GM23338 (cell line): ENCODE measurements at regions not wholly inside any gene's neighbourhood (a gene's known extent, or its start where the extent isn't known, plus 50 kb on each side); places are given as distances from the start of the nearest gene placed in this dataset.

ENCODE experiments used
- ATAC-seq: fragments of 200-7000 bp; cut with Tn5 transposase; 3 replicates; pipeline ENCODE4 v1.9.1; 2020
- DNase-seq: peaks from one replicate; pipeline ENCODE4 v3.0.0-alpha.2; 2015; ENCODE audit warnings: low spot score
- H2AFZ ChIP-seq: fragments of 200-600 bp; sonication (generic); 2 replicates; pipeline ENCODE4 v1.8.0; 2016; ENCODE audit warnings: antibody characterized with exemption, mild to moderate bottlenecking, moderate library complexity
- H3F3A ChIP-seq: fragments of 200-600 bp; sonication (generic); replicated peaks from 2 replicates; pipeline ENCODE4 v1.8.0; 2017; ENCODE audit warnings: antibody characterized with exemption, mixed run types, low read depth
- H3K27ac ChIP-seq: fragments of 200-600 bp; sonication (generic); 2 replicates; pipeline ENCODE4 v1.6.1; 2016; ENCODE audit warnings: low read depth
- H3K27me3 ChIP-seq: fragments of 200-600 bp; sonication (generic); 2 replicates; pipeline ENCODE4 v1.8.0; 2016; ENCODE audit warnings: mild to moderate bottlenecking, mixed run types, moderate library complexity; ENCODE audit not compliant: insufficient read depth
- H3K36me3 ChIP-seq: fragments of 200-600 bp; sonication (generic); 2 replicates; pipeline ENCODE4 v1.8.0; 2016; ENCODE audit warnings: mild to moderate bottlenecking; ENCODE audit not compliant: insufficient read depth
- H3K4me1 ChIP-seq: fragments of 200-600 bp; sonication (generic); 2 replicates; pipeline ENCODE4 v1.8.0; 2016; ENCODE audit warnings: mild to moderate bottlenecking, moderate library complexity; ENCODE audit not compliant: insufficient read depth
- H3K4me2 ChIP-seq: fragments of 200-600 bp; sonication (generic); 2 replicates; pipeline ENCODE4 v1.7.1; 2017; ENCODE audit warnings: mixed run types
- H3K4me3 ChIP-seq: fragments of 200-600 bp; sonication (generic); 2 replicates; pipeline ENCODE4 v1.6.1; 2016; ENCODE audit warnings: mixed run types
- H3K79me2 ChIP-seq: fragments of 200-600 bp; sonication (generic); replicated peaks from 2 replicates; pipeline ENCODE4 v1.8.0; 2017; ENCODE audit warnings: mild to moderate bottlenecking; ENCODE audit not compliant: insufficient read depth
- H3K9me2 ChIP-seq: fragments of 200-600 bp; sonication (generic); 2 replicates; pipeline ENCODE4 v1.8.0; 2017; ENCODE audit not compliant: insufficient read depth
- H4K20me1 ChIP-seq: fragments of 200-600 bp; sonication (generic); replicated peaks from 2 replicates; pipeline ENCODE4 v1.8.0; 2017; ENCODE audit warnings: mild to moderate bottlenecking; ENCODE audit not compliant: insufficient read depth
- H3K27ac Mint-ChIP-seq: 2 replicates; pipeline ENCODE4 v1.8.0; 2020; ENCODE audit warnings: inconsistent platforms, mild to moderate bottlenecking, moderate library complexity, mixed read lengths
- H3K27me3 Mint-ChIP-seq: 3 replicates; pipeline ENCODE4 v1.8.0; 2022; ENCODE audit warnings: low read depth, mild to moderate bottlenecking, moderate library complexity, mixed read lengths, inconsistent platforms; ENCODE audit not compliant: insufficient read depth, poor library complexity
- H3K36me3 Mint-ChIP-seq: 3 replicates; pipeline ENCODE4 v1.8.0; 2021; ENCODE audit warnings: low read depth, mild to moderate bottlenecking, inconsistent platforms, moderate library complexity, mixed read lengths
- H3K4me1 Mint-ChIP-seq: 3 replicates; pipeline ENCODE4 v1.8.0; 2020; ENCODE audit warnings: mild to moderate bottlenecking, inconsistent platforms, mixed read lengths
- H3K4me3 Mint-ChIP-seq: 3 replicates; pipeline ENCODE4 v1.8.0; 2021; ENCODE audit warnings: moderate library complexity, mild to moderate bottlenecking, inconsistent platforms, mixed read lengths
- H3K9me3 Mint-ChIP-seq: 3 replicates; pipeline ENCODE4 v1.8.0; 2020; ENCODE audit warnings: moderate library complexity, mild to moderate bottlenecking, inconsistent platforms, mixed read lengths
- EZH2phosphoT487 ChIP-seq: fragments of 200-600 bp; sonication (generic); IDR thresholded peaks from one replicate; pipeline ENCODE4 v1.8.1; 2018; ENCODE audit warnings: antibody characterized with exemption; ENCODE audit not compliant: unreplicated experiment
- POLR2AphosphoS5 ChIP-seq: IDR thresholded peaks from 2 replicates; pipeline ENCODE4 v1.6.1; 2016; ENCODE audit warnings: antibody characterized with exemption, low read depth
- STAT1 ChIP-seq: IDR thresholded peaks from one replicate; pipeline ENCODE4 v1.6.1; 2016; ENCODE audit warnings: antibody characterized with exemption; ENCODE audit not compliant: unreplicated experiment
- TF ChIP-seq, protein P1 (sequence below): fragments of 250-450 bp; sonication (Bioruptor Pico); IDR thresholded peaks from 2 replicates; pipeline ENCODE4 v1.5.0; 2020; ENCODE audit warnings: mild to moderate bottlenecking, moderate library complexity
- TF ChIP-seq, protein P2 (sequence below), 2 experiments: fragments of 200-600 bp in 1 of 2; sonication (generic) in 1 of 2; conservative IDR thresholded peaks; 2 replicates each; pipeline versions ENCODE4 v1.5.1 to v1.6.1; 2016 to 2017; ENCODE audit warnings: antibody characterized with exemption in 2 of 2, low read depth in 2 of 2, mild to moderate bottlenecking in 2 of 2, moderate library complexity in 1 of 2
- TF ChIP-seq, protein P3 (sequence below): IDR thresholded peaks from 2 replicates; pipeline ENCODE4 v1.6.1; 2016; ENCODE audit warnings: antibody characterized with exemption

DNA sequence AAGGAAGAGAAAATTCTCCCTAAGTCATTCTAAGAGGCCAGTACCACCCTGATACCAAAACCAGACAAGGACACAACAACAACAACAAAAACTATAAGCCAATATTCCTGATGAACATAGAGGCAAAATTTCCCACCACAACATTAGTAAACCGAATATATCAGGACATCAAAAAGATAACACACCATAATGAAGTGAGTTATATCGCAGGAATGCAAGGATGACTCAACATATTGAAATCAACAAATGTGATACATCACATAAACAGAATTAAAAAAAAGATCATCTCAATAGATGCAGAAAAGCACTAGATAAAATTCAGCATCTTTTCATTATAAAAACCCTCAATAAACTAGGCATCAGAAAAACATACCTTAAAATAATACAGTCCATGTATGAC lies 1844.4 kb upstream of the PCDH10 start (continued):
- TF ChIP-seq, protein P1, sequence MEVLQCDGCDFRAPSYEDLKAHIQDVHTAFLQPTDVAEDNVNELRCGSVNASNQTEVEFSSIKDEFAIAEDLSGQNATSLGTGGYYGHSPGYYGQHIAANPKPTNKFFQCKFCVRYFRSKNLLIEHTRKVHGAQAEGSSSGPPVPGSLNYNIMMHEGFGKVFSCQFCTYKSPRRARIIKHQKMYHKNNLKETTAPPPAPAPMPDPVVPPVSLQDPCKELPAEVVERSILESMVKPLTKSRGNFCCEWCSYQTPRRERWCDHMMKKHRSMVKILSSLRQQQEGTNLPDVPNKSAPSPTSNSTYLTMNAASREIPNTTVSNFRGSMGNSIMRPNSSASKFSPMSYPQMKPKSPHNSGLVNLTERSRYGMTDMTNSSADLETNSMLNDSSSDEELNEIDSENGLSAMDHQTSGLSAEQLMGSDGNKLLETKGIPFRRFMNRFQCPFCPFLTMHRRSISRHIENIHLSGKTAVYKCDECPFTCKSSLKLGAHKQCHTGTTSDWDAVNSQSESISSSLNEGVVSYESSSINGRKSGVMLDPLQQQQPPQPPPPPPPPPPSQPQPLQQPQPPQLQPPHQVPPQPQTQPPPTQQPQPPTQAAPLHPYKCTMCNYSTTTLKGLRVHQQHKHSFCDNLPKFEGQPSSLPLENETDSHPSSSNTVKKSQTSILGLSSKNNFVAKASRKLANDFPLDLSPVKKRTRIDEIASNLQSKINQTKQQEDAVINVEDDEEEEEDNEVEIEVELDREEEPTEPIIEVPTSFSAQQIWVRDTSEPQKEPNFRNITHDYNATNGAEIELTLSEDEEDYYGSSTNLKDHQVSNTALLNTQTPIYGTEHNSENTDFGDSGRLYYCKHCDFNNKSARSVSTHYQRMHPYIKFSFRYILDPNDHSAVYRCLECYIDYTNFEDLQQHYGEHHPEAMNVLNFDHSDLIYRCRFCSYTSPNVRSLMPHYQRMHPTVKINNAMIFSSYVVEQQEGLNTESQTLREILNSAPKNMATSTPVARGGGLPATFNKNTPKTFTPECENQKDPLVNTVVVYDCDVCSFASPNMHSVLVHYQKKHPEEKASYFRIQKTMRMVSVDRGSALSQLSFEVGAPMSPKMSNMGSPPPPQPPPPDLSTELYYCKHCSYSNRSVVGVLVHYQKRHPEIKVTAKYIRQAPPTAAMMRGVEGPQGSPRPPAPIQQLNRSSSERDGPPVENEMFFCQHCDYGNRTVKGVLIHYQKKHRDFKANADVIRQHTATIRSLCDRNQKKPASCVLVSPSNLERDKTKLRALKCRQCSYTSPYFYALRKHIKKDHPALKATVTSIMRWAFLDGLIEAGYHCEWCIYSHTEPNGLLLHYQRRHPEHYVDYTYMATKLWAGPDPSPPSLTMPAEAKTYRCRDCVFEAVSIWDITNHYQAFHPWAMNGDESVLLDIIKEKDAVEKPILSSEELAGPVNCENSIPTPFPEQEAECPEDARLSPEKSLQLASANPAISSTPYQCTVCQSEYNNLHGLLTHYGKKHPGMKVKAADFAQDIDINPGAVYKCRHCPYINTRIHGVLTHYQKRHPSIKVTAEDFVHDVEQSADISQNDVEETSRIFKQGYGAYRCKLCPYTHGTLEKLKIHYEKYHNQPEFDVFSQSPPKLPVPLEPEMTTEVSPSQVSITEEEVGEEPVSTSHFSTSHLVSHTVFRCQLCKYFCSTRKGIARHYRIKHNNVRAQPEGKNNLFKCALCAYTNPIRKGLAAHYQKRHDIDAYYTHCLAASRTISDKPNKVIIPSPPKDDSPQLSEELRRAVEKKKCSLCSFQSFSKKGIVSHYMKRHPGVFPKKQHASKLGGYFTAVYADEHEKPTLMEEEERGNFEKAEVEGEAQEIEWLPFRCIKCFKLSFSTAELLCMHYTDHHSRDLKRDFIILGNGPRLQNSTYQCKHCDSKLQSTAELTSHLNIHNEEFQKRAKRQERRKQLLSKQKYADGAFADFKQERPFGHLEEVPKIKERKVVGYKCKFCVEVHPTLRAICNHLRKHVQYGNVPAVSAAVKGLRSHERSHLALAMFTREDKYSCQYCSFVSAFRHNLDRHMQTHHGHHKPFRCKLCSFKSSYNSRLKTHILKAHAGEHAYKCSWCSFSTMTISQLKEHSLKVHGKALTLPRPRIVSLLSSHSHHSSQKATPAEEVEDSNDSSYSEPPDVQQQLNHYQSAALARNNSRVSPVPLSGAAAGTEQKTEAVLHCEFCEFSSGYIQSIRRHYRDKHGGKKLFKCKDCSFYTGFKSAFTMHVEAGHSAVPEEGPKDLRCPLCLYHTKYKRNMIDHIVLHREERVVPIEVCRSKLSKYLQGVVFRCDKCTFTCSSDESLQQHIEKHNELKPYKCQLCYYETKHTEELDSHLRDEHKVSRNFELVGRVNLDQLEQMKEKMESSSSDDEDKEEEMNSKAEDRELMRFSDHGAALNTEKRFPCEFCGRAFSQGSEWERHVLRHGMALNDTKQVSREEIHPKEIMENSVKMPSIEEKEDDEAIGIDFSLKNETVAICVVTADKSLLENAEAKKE, result no peak

DNA sequence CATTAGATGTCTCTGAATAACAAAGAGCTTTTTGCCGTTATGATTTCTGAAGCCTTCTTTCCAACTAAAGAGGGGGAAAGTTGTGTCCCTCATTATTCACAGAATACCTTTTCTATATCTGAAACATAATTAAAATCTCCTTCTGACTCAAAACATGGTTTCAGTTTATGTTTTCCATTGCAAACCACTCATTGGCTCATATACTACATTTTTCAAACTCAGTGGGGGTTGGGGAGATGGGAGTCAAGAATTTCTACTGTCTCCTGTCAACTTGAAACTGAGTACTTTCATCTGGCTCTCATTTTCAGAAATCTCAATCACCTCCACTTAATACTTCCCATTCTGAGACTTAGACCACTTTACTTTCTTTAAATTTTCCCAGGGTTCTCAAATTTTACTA lies 1839.5 kb upstream of the PCDH10 start:
- Mint-ChIP-seq H3K9me3 (peaks cover 2% of the 10 kb centered on the region; the same call in 1 of the 3 replicates), H3K27ac (no peak overlapping the region), H3K4me3 (no peak overlapping the region), H3K4me1 (no peaks in the 10 kb centered on the region), H3K27me3 (no peaks in the 10 kb centered on the region), H3K36me3 (peaks cover 3% of the 10 kb centered on the region; the same call in 1 of the 3 replicates)
- Histone ChIP-seq H3K27me3 (no peaks in the 10 kb centered on the region), H3F3A (no peaks in the 10 kb centered on the region), H4K20me1 (no peaks in the 10 kb centered on the region), H2AFZ (no peak overlapping the region), H3K36me3 (no peaks in the 10 kb centered on the region), H3K79me2 (no peaks in the 10 kb centered on the region), H3K4me1 (no peaks in the 10 kb centered on the region), H3K4me2 (no peak overlapping the region), H3K4me3 (no peak overlapping the region), H3K9me2 (no peaks in the 10 kb centered on the region), H3K27ac (no peak overlapping the region)
- no peak for TF ChIP-seq STAT1
- TF ChIP-seq, protein P2, sequence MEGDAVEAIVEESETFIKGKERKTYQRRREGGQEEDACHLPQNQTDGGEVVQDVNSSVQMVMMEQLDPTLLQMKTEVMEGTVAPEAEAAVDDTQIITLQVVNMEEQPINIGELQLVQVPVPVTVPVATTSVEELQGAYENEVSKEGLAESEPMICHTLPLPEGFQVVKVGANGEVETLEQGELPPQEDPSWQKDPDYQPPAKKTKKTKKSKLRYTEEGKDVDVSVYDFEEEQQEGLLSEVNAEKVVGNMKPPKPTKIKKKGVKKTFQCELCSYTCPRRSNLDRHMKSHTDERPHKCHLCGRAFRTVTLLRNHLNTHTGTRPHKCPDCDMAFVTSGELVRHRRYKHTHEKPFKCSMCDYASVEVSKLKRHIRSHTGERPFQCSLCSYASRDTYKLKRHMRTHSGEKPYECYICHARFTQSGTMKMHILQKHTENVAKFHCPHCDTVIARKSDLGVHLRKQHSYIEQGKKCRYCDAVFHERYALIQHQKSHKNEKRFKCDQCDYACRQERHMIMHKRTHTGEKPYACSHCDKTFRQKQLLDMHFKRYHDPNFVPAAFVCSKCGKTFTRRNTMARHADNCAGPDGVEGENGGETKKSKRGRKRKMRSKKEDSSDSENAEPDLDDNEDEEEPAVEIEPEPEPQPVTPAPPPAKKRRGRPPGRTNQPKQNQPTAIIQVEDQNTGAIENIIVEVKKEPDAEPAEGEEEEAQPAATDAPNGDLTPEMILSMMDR (conservative IDR thresholded peaks at IDR 0.05; ENCODE audit: low read depth in 2 of 2), result no peak
- TF ChIP-seq, protein P3, sequence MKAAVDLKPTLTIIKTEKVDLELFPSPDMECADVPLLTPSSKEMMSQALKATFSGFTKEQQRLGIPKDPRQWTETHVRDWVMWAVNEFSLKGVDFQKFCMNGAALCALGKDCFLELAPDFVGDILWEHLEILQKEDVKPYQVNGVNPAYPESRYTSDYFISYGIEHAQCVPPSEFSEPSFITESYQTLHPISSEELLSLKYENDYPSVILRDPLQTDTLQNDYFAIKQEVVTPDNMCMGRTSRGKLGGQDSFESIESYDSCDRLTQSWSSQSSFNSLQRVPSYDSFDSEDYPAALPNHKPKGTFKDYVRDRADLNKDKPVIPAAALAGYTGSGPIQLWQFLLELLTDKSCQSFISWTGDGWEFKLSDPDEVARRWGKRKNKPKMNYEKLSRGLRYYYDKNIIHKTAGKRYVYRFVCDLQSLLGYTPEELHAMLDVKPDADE, result no peak
- TF ChIP-seq POLR2AphosphoS5, result no peak
- no peak for TF ChIP-seq EZH2phosphoT487
- DNase-seq (no peak), ATAC-seq (no peak)
